Left colon (tissue), 2 donors: ENCODE measurements at regions not wholly inside any gene's neighbourhood (a gene's known extent, or its start where the extent isn't known, plus 50 kb on each side); places are given as distances from the start of the nearest gene placed in this dataset.
A peak's percentile ranks its signal among the peaks of the same experiment; 100 is the strongest.
"Not testable (repeated sequence)": the region's sequence is repeated elsewhere in the genome, so short reads cannot be mapped to it uniquely, and the experiment has no call there.

Source experiments
- ATAC-seq: fragments of 200-7000 bp; cut with Tn5 transposase; one replicate; pipeline ENCODE4 v1.9.1; 2020; ENCODE audit warnings: mild to moderate bottlenecking, moderate library complexity
- DNase-seq, 2 donors: peaks; one replicate each; pipeline ENCODE4 v3.0.0-alpha.2; 2020
- intact Hi-C, 2 donors: fragments of 100-400 bp; cut with DNase I in 1 of 2; cut with micrococcal nuclease in 1 of 2; formaldehyde crosslinking; loops; one replicate each; pipeline versions ENCODE4 v1.11.2 to v1.14.0; 2022; cut with DNase I, micrococcal nuclease
- donor health status: DM: no; HTN: no; CAD: no.
- donor health status: DM: yes; HTN: yes; CAD: no.

DNA sequence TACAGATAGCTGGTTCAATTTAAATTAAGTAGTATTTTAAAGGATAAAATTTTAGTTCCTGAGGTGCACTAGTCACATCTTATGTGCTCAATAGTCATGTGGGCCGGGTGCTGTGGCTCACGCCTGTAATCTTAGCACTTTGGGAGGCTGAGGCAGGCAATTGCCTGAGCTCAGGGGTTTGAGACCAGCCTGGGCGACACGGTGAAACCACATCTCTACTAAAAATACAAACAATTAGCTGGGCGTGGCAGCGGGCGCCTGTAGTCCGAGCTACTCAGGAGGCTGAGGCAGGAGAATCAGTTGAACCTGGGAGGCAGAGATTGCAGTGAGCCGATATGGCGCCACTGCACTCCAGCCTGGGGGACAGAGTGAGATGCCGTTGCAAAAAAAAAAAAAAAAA, 219.9 kb upstream of the HHIP start:
- DNase-seq, intact Hi-C loops, ATAC-seq: not testable (repeated sequence)

DNA sequence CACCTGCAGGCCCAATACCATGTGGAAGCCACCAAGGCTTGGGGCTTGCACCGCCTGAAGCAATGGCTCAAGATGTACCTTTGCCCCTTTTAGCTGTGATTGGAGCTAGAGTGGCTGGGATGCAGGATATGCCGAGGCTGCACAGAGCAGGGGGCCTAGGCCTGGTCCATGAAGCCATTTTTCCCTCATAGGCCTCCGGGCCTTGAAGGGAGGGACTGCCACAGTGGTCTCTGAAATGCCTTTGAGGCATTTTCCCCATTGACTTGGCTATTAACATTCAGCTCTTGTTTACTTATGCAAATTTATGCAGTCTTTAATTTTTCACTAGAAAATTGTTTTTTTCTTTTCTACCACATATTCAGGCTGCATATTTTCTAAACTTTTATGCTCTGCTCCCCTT, 203.2 kb upstream of the HHIP start:
- intact Hi-C loops = no loop called here
- no peak for ATAC-seq

GRCh38 chr4:144449611-144450010, 196.3 kb upstream of the HHIP start:
- intact Hi-C loops = no loop called here
- DNase-seq (peak in 1 of 2 donors; percentile 4), ATAC-seq (no peak)

More for the DNA sequence above, 203.2 kb upstream of the HHIP start:
- DNase-seq = no peak

DNA sequence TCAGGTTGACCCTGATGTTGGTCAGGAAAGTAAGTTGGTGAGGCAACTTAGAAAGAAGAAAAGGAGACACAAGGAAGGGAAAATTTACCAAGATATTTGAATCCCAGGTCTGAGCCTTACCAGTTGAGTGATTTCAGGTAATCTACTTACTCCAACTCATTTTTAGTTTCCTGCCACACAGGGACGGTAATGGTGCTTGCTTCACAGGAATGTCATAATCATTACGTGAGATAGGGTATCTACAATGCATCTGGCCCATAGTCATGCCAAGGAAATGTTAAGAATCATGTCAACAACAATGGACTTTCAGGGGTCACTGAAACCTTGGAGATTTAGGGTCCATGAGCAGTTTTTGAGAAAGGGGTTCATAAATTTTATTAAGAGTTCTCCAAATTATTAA, 195.4 kb upstream of the HHIP start:
- ATAC-seq (no peak), DNase-seq (no peak)
- intact Hi-C loops = no loop called here

- intact Hi-C loops = no loop called here
- ATAC-seq (no peak), DNase-seq (no peak)
Measured at GRCh38 chr4:144451766-144452450, 194.0 kb upstream of the HHIP start.

- DNase-seq (no peak), ATAC-seq (no peak)
- intact Hi-C loops = no loop called here
Measured at GRCh38 chr4:144456196-144456595, 189.8 kb upstream of the HHIP start.

DNA sequence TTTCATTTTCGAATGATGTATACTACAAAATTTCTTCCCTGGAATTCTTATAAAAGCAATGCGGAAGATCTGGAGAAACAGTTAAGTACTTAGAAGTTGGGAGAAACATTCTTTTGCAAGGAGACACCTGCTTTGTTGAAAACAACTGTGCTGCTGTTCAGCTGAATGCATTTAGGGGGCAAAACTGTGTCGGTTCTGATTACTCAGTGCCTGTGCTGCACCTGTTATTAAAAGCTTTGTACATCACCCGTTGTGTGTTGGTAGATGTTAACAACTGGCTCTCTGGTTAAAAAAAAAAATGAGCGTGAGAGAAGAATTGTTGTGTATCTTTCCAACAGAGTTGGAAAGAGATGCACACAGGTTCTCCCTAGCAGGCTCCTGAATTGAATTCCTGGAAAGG, 184.1 kb upstream of the HHIP start:
- ATAC-seq = no peak
- DNase-seq = no peak

GRCh38 chr4:144463236-144463635, 182.7 kb upstream of the HHIP start:
- ATAC-seq = no peak
- intact Hi-C loops = no loop called here

More for the DNA sequence above, 184.1 kb upstream of the HHIP start:
- intact Hi-C loops = no loop called here

GRCh38 chr4:144463896-144464295, 182.1 kb upstream of the HHIP start:
- ATAC-seq (no peak), DNase-seq (no peak)
- intact Hi-C loops = no loop called here

More at GRCh38 chr4:144463236-144463635, 182.7 kb upstream of the HHIP start:
- no peak for DNase-seq

DNA sequence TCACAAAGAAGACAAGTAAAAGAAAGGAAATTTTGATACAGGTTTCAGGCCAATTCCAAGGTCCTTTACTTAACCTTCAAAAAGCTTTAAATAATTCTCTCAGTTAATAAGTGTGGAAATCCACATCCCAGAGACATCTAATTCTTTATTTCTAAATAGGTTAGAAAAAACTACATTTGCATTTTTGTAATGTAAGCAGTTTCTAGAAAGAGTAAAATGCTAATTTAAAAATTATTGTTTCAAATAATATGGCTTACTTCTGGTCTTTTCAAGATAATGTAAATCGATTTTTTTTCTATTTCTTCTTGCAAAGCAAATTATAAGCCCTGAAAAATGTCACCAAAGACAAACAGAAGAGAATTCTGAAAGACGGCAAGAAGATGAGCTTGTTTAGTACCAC, 180.4 kb upstream of the HHIP start:
- ATAC-seq (no peak), DNase-seq (no peak)
- intact Hi-C loops = no loop called here

DNA sequence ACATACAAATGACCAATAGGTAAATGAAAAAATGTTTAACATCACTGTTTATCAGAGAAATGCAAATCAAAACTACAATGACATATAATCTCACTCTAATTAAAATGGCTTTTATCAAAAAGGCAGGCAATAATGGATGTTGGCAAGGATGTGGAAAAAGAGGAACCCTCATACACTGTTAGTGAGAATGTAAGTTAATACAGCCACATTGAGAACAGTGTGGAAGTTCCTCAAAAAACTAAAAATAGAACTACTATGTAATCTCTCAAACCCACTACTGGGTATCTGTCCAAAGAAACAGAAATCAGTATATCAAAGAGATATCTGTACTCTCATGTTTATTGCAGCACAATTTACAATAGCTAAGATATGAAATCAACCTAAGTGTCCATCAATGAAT, 165.9 kb upstream of the HHIP start:
- DNase-seq (no peak), ATAC-seq (no peak)
- intact Hi-C loops = no loop called here

GRCh38 chr4:144489831-144490230, 156.1 kb upstream of the HHIP start:
- intact Hi-C loops = no loop called here
- DNase-seq (no peak), ATAC-seq (no peak)

DNA sequence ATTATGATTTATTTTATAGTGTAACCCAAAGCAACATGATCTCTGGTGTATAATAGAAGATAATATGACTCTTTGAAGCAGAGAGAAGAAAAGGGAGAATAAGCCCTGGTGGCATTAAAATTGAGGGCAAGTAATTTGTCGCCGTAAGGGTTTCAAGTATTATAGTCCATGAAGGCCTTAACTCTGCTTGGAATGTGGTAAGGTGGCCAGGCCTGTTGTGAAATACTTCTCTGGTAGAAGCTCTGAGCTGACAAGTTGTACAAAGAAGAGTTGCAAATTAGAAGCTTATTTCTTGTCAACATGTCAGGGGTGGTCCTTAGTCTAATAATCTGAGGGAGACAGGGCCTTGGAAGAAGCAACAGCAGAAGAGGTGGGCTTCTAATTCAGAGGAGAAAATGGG, 151.7 kb upstream of the HHIP start:
- ATAC-seq (no peak), DNase-seq (no peak)
- intact Hi-C loops = no loop called here

GRCh38 chr4:144495944-144496343, 150.0 kb upstream of the HHIP start:
- intact Hi-C loops = no loop called here
- ATAC-seq = no peak
- no peak for DNase-seq

DNA sequence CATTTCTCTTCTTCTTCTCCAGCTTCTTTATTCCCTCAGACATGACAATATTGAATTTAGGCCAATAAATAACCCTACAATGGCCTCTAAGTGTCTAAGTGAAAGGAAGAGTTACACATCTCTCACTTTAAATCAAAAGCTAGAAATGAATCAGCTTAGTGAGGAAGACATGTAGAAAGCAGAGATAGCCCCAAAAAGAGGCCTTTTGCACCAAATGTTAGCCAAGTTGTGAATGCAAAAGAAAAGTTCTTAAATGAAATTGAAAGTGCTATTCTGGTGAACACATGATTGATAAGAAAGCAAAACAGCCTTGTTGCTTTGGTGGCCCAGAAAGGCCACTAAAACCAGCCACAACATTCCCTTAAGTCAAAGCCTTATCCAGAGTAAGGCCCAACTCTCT, 146.2 kb upstream of the HHIP start:
- no peak for DNase-seq
- intact Hi-C loops = no loop called here
- ATAC-seq = no peak

- DNase-seq (no peak), ATAC-seq (no peak)
- intact Hi-C loops = no loop called here
Measured at GRCh38 chr4:144501231-144501780, 144.7 kb upstream of the HHIP start.

GRCh38 chr4:144504883-144505282, 141.1 kb upstream of the HHIP start:
- DNase-seq (no peak), ATAC-seq (no peak)

GRCh38 chr4:144507311-144508101, 138.4 kb upstream of the HHIP start:
- ATAC-seq = no peak
- intact Hi-C loops = no loop called here
- DNase-seq = no peak

More at GRCh38 chr4:144504883-144505282, 141.1 kb upstream of the HHIP start:
- intact Hi-C loops = no loop called here

- no peak for DNase-seq
- no peak for ATAC-seq
- intact Hi-C loops = no loop called here
Measured at GRCh38 chr4:144509088-144510015, 136.6 kb upstream of the HHIP start.
